ENCODE measurements at regions not wholly inside any gene's neighbourhood (a gene's known extent, or its start where the extent isn't known, plus 50 kb on each side); places are given as distances from the start of the nearest gene placed in this dataset.

DNA sequence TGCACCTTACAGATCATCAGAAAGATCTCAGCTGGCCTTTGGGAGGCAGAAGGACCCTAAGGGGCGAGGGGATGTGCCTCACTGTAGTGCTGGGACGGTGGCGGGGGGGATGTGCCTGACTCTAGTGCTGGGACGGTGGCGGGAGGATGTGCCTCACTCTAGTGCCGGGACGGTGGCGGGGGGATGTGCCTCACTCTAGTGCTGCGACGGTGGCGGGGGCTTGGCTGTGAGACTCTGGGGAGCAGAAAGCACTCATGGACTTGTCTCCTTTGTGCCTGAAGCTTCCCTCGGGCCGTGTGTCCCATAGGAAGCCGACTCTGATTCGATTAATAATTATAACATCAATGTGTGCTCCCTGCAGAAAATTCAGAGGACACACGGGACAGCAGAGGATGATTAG is 126.6 kb downstream of the ZNF664 start:
- TF ChIP-seq, protein P1, sequence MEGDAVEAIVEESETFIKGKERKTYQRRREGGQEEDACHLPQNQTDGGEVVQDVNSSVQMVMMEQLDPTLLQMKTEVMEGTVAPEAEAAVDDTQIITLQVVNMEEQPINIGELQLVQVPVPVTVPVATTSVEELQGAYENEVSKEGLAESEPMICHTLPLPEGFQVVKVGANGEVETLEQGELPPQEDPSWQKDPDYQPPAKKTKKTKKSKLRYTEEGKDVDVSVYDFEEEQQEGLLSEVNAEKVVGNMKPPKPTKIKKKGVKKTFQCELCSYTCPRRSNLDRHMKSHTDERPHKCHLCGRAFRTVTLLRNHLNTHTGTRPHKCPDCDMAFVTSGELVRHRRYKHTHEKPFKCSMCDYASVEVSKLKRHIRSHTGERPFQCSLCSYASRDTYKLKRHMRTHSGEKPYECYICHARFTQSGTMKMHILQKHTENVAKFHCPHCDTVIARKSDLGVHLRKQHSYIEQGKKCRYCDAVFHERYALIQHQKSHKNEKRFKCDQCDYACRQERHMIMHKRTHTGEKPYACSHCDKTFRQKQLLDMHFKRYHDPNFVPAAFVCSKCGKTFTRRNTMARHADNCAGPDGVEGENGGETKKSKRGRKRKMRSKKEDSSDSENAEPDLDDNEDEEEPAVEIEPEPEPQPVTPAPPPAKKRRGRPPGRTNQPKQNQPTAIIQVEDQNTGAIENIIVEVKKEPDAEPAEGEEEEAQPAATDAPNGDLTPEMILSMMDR (IDR thresholded peaks at IDR 0.05; ENCODE audit: low read depth, low read length, missing control alignments) = no peak
- DNase-seq (ENCODE audit: extremely low read depth, low read depth) = no peak
- H3K4me3 ChIP-seq (replicated peaks; ENCODE audit: low read depth, low read length) = no peak overlapping the region

DNA sequence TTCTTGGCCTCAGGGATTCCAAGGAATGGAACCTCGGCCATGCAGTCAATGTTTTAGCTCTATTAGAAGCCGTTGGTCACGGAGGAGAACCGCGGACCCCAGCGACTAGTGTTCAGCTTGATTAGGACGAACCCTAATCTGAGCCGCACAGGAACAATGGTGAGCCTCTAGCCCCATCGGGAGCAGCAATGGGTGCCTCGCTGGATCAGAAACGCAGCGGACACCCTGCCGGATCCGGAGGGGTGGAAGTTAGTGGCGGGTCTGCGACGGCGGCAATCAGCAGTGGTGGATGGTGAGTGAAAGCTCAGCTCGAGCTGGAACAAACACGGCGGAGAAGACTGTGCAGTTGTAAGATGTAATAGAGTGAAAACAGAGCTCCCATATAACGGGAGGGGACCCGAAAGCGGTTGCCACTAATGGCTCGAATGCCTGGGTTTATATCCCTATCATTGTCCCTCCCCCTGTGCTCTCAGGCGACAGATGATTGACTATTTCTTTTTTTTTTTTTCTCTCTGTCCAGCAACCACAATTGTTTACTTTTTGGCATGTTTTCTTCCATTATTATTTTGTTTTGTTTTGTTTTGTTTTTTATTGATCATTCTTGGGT is 127.7 kb downstream of the ZNF664 start:
- no peak overlapping the region for H3K4me3 ChIP-seq (replicated peaks; ENCODE audit: low read depth, low read length)
- no peak for DNase-seq (ENCODE audit: extremely low read depth, low read depth)
- TF ChIP-seq, protein P1 (IDR thresholded peaks at IDR 0.05; ENCODE audit: low read depth, low read length, missing control alignments) = no peak

DNA sequence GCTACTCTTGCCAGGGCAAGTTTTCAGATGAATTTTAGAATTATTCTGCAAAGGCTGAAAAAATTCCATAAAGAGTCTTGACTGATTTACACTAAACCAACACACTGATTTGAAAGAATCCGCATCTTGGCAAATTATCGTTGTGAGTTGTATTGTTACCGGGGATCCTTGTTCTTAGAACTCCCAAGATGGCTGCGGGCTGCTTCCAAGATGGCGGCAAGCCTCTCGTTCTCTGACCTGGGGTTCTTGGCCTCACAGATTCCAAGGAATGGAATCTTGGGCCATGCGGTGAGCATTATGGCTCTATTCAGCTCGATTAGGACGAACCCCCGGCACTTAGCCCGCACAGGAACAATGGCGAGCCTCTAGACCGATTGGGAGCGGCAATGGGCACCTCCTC is 132.5 kb downstream of the ZNF664 start:
- TF ChIP-seq, protein P1 (IDR thresholded peaks at IDR 0.05; ENCODE audit: low read depth, low read length, missing control alignments) = no peak
- no peak for DNase-seq (ENCODE audit: extremely low read depth, low read depth)
- H3K4me3 ChIP-seq (replicated peaks; ENCODE audit: low read depth, low read length) = no peak overlapping the region

DNA sequence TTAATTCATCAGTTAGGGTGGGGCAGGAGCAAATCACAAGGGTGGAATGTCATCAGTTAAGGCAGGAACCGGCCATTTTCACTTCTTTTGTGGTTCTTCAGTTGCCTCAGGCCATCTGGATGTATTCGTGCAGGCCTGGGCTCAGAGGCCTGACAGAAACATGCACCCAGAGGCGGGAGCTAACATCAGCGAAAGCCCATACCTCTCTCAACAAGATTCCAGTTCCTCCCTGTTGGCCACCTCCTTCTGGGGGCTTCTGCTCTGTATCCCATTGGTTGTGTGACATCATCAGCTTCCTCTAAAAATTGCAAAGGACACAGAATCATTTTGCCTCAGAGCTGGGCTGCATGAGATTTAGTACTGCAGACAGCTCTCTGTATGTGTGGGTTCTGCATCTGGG is 134.3 kb downstream of the ZNF664 start:
- TF ChIP-seq, protein P1 (IDR thresholded peaks at IDR 0.05; ENCODE audit: low read depth, low read length, missing control alignments) = no peak
- DNase-seq (ENCODE audit: extremely low read depth, low read depth) = no peak
- H3K4me3 ChIP-seq (replicated peaks; ENCODE audit: low read depth, low read length) = no peak overlapping the region

DNA sequence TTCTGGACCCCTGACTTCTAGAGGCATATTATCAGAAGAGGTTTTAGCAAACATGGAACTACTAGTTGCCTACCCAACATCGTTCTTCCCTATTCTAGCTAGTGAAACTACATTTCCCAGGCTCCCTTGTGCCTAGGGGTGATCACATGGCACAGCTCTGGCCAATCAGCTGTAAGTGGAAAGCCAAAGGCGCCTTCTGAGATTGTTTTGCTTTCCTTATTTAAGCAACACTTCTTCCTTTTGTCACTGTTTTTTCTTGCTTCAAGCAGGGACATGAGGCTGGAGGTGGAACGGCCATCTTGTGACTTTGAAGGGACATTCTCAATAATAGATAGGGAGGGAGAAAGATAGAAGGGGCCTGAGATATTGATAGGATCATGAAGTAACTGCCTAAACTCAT is 136.7 kb downstream of the ZNF664 start:
- H3K4me3 ChIP-seq (replicated peaks; ENCODE audit: low read depth, low read length) = no peak overlapping the region
- TF ChIP-seq, protein P1 (IDR thresholded peaks at IDR 0.05; ENCODE audit: low read depth, low read length, missing control alignments) = no peak
- DNase-seq (ENCODE audit: extremely low read depth, low read depth) = no peak

DNA sequence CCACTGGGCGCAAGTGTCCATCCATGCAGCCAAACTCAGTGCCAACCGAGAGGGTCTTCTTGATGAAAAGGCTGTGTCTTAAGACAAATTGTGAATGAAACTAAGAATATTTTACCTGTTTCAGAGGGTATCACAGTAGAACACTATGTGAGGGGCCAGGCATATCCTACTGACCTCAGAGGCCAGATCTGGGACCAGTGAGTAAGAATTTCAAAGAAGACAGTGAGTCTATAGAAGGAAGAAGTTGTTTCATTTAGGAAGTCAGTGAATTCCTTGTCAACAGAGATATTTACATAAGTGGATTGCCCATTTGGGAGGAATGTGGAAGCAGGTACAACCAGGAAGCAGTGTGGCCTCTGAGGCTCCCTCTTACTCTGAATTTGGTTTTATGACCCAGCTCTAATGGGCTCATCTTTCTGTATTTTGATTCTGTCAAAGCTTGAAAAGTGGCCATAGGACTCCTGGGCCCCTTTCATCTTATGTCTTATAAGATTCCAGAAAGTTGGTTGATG is 137.4 kb downstream of the ZNF664 start:
- TF ChIP-seq, protein P1 (IDR thresholded peaks at IDR 0.05; ENCODE audit: low read depth, low read length, missing control alignments) = no peak
- no peak for DNase-seq (ENCODE audit: extremely low read depth, low read depth)
- no peak overlapping the region for H3K4me3 ChIP-seq (replicated peaks; ENCODE audit: low read depth, low read length)

DNA sequence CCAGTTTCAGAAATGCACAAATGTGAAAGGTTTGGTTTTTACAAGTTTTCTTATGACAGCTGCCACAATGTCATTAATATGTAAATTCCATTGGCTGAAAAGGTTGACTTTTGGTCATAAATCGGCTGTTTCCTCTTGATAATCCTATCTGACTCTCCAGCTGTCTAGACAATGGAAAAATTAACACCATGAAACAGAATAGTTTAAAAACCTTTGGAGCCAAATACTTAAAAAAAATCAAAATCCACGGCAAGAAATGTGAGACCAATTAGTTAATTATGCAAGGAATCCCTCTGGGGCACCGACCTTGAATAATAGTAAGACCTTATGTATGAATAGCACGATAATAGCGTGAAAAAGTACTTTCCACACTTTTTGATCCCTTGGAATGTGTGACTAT is 138.0 kb downstream of the ZNF664 start:
- TF ChIP-seq, protein P1 (IDR thresholded peaks at IDR 0.05; ENCODE audit: low read depth, low read length, missing control alignments) = no peak
- H3K4me3 ChIP-seq (replicated peaks; ENCODE audit: low read depth, low read length) = no peak overlapping the region
- no peak for DNase-seq (ENCODE audit: extremely low read depth, low read depth)

Measured in HFF-Myc (cell line).